HepG2 (cell line): ENCODE measurements at regions not wholly inside any gene's neighbourhood (a gene's known extent, or its start where the extent isn't known, plus 50 kb on each side); places are given as distances from the start of the nearest gene placed in this dataset.

Experiments used
- CBX1 ChIP-seq: IDR thresholded peaks from one replicate; pipeline ENCODE4 v1.6.1; 2016; ENCODE audit warnings: antibody characterized with exemption, low read depth
- PAF1 ChIP-seq: IDR thresholded peaks from 2 replicates; pipeline ENCODE4 v1.6.1; 2016; ENCODE audit warnings: missing genetic modification reagents, missing compliant biosample characterization
- POGZ ChIP-seq: sonication (generic); formaldehyde crosslinking; IDR thresholded peaks from 2 replicates; pipeline ENCODE4 v1.4.0; 2020; ENCODE audit warnings: mild to moderate bottlenecking, missing genetic modification reagents
- TMF1 ChIP-seq: sonication (generic); formaldehyde crosslinking; IDR thresholded peaks from 2 replicates; pipeline ENCODE4 v1.8.1; 2022; ENCODE audit warnings: low read depth, missing genetic modification reagents
- ZBTB8A ChIP-seq: sonication (generic); formaldehyde crosslinking; IDR thresholded peaks from 2 replicates; pipeline ENCODE4 v1.4.0; 2020; ENCODE audit warnings: mild to moderate bottlenecking, low read depth, missing genetic modification reagents, borderline replicate concordance
- TF ChIP-seq, protein P1 (sequence below): sonication (generic); formaldehyde crosslinking; IDR thresholded peaks from 2 replicates; pipeline ENCODE4 v1.4.0; 2020; ENCODE audit warnings: mild to moderate bottlenecking, missing genetic modification reagents, borderline replicate concordance
- TF ChIP-seq, protein P2 (sequence below): sonication (generic); formaldehyde crosslinking; IDR thresholded peaks from 2 replicates; pipeline ENCODE4 v1.4.0; 2020; ENCODE audit warnings: missing genetic modification reagents
- TF ChIP-seq, protein P3 (sequence below): sonication (generic); formaldehyde crosslinking; IDR thresholded peaks from 2 replicates; pipeline ENCODE4 v1.5.1; 2020; ENCODE audit warnings: mild to moderate bottlenecking, missing genetic modification reagents, borderline replicate concordance
- TF ChIP-seq, protein P4 (sequence below): sonication (generic); formaldehyde crosslinking; conservative IDR thresholded peaks from 2 replicates; pipeline ENCODE4 v1.4.0; 2020; ENCODE audit warnings: mild to moderate bottlenecking, missing genetic modification reagents, moderate library complexity
- TF ChIP-seq, protein P5 (sequence below): sonication (generic); formaldehyde crosslinking; IDR thresholded peaks from 2 replicates; pipeline ENCODE4 v1.4.0; 2020; ENCODE audit warnings: mild to moderate bottlenecking, low read depth, missing genetic modification reagents

DNA sequence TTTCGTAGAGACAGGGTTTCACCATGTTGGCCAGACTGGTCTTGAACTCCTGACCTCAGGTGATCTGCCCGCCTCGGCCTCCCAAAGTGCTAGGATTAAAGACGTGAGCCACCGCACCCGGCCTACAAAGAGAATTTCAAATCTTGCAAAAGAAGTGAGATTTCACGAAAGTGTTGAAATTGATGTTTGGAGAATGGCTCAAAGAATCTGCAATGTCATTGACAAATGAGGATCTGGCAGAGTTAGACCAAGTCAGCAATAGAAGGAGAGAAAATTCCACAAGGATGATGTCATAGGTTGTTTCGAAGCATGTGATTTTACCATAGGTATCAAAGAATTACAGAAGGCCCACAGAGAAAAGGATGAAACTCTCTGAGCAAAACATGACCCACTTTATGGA, 71.7 kb downstream of the LYZL2 start (continued):
- TF ChIP-seq, protein P1, sequence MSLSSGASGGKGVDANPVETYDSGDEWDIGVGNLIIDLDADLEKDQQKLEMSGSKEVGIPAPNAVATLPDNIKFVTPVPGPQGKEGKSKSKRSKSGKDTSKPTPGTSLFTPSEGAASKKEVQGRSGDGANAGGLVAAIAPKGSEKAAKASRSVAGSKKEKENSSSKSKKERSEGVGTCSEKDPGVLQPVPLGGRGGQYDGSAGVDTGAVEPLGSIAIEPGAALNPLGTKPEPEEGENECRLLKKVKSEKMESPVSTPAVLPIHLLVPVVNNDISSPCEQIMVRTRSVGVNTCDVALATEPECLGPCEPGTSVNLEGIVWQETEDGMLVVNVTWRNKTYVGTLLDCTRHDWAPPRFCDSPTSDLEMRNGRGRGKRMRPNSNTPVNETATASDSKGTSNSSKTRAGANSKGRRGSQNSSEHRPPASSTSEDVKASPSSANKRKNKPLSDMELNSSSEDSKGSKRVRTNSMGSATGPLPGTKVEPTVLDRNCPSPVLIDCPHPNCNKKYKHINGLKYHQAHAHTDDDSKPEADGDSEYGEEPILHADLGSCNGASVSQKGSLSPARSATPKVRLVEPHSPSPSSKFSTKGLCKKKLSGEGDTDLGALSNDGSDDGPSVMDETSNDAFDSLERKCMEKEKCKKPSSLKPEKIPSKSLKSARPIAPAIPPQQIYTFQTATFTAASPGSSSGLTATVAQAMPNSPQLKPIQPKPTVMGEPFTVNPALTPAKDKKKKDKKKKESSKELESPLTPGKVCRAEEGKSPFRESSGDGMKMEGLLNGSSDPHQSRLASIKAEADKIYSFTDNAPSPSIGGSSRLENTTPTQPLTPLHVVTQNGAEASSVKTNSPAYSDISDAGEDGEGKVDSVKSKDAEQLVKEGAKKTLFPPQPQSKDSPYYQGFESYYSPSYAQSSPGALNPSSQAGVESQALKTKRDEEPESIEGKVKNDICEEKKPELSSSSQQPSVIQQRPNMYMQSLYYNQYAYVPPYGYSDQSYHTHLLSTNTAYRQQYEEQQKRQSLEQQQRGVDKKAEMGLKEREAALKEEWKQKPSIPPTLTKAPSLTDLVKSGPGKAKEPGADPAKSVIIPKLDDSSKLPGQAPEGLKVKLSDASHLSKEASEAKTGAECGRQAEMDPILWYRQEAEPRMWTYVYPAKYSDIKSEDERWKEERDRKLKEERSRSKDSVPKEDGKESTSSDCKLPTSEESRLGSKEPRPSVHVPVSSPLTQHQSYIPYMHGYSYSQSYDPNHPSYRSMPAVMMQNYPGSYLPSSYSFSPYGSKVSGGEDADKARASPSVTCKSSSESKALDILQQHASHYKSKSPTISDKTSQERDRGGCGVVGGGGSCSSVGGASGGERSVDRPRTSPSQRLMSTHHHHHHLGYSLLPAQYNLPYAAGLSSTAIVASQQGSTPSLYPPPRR (CRISPR knock-in tag), result no peak
- TF ChIP-seq, protein P2, sequence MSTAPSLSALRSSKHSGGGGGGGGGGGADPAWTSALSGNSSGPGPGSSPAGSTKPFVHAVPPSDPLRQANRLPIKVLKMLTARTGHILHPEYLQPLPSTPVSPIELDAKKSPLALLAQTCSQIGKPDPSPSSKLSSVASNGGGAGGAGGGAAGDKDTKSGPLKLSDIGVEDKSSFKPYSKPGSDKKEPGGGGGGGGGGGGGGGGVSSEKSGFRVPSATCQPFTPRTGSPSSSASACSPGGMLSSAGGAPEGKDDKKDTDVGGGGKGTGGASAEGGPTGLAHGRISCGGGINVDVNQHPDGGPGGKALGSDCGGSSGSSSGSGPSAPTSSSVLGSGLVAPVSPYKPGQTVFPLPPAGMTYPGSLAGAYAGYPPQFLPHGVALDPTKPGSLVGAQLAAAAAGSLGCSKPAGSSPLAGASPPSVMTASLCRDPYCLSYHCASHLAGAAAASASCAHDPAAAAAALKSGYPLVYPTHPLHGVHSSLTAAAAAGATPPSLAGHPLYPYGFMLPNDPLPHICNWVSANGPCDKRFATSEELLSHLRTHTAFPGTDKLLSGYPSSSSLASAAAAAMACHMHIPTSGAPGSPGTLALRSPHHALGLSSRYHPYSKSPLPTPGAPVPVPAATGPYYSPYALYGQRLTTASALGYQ (CRISPR knock-in tag), result no peak
- no peak for TF ChIP-seq POGZ (CRISPR knock-in tag)
- no peak for TF ChIP-seq ZBTB8A
- no peak for TF ChIP-seq CBX1
- TF ChIP-seq, protein P3, sequence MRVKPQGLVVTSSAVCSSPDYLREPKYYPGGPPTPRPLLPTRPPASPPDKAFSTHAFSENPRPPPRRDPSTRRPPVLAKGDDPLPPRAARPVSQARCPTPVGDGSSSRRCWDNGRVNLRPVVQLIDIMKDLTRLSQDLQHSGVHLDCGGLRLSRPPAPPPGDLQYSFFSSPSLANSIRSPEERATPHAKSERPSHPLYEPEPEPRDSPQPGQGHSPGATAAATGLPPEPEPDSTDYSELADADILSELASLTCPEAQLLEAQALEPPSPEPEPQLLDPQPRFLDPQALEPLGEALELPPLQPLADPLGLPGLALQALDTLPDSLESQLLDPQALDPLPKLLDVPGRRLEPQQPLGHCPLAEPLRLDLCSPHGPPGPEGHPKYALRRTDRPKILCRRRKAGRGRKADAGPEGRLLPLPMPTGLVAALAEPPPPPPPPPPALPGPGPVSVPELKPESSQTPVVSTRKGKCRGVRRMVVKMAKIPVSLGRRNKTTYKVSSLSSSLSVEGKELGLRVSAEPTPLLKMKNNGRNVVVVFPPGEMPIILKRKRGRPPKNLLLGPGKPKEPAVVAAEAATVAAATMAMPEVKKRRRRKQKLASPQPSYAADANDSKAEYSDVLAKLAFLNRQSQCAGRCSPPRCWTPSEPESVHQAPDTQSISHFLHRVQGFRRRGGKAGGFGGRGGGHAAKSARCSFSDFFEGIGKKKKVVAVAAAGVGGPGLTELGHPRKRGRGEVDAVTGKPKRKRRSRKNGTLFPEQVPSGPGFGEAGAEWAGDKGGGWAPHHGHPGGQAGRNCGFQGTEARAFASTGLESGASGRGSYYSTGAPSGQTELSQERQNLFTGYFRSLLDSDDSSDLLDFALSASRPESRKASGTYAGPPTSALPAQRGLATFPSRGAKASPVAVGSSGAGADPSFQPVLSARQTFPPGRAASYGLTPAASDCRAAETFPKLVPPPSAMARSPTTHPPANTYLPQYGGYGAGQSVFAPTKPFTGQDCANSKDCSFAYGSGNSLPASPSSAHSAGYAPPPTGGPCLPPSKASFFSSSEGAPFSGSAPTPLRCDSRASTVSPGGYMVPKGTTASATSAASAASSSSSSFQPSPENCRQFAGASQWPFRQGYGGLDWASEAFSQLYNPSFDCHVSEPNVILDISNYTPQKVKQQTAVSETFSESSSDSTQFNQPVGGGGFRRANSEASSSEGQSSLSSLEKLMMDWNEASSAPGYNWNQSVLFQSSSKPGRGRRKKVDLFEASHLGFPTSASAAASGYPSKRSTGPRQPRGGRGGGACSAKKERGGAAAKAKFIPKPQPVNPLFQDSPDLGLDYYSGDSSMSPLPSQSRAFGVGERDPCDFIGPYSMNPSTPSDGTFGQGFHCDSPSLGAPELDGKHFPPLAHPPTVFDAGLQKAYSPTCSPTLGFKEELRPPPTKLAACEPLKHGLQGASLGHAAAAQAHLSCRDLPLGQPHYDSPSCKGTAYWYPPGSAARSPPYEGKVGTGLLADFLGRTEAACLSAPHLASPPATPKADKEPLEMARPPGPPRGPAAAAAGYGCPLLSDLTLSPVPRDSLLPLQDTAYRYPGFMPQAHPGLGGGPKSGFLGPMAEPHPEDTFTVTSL (CRISPR knock-in tag), result no peak
- TF ChIP-seq PAF1 (CRISPR knock-in tag), result no peak
- TF ChIP-seq, protein P4, sequence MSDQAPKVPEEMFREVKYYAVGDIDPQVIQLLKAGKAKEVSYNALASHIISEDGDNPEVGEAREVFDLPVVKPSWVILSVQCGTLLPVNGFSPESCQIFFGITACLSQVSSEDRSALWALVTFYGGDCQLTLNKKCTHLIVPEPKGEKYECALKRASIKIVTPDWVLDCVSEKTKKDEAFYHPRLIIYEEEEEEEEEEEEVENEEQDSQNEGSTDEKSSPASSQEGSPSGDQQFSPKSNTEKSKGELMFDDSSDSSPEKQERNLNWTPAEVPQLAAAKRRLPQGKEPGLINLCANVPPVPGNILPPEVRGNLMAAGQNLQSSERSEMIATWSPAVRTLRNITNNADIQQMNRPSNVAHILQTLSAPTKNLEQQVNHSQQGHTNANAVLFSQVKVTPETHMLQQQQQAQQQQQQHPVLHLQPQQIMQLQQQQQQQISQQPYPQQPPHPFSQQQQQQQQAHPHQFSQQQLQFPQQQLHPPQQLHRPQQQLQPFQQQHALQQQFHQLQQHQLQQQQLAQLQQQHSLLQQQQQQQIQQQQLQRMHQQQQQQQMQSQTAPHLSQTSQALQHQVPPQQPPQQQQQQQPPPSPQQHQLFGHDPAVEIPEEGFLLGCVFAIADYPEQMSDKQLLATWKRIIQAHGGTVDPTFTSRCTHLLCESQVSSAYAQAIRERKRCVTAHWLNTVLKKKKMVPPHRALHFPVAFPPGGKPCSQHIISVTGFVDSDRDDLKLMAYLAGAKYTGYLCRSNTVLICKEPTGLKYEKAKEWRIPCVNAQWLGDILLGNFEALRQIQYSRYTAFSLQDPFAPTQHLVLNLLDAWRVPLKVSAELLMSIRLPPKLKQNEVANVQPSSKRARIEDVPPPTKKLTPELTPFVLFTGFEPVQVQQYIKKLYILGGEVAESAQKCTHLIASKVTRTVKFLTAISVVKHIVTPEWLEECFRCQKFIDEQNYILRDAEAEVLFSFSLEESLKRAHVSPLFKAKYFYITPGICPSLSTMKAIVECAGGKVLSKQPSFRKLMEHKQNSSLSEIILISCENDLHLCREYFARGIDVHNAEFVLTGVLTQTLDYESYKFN (CRISPR knock-in tag), result no peak
- TF ChIP-seq, protein P5, sequence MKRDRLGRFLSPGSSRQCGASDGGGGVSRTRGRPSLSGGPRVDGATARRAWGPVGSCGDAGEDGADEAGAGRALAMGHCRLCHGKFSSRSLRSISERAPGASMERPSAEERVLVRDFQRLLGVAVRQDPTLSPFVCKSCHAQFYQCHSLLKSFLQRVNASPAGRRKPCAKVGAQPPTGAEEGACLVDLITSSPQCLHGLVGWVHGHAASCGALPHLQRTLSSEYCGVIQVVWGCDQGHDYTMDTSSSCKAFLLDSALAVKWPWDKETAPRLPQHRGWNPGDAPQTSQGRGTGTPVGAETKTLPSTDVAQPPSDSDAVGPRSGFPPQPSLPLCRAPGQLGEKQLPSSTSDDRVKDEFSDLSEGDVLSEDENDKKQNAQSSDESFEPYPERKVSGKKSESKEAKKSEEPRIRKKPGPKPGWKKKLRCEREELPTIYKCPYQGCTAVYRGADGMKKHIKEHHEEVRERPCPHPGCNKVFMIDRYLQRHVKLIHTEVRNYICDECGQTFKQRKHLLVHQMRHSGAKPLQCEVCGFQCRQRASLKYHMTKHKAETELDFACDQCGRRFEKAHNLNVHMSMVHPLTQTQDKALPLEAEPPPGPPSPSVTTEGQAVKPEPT (CRISPR knock-in tag), result no peak
- TF ChIP-seq TMF1 (CRISPR knock-in tag), result no peak
